Left lung (tissue), 4 donors: ENCODE measurements at regions not wholly inside any gene's neighbourhood (a gene's known extent, or its start where the extent isn't known, plus 50 kb on each side); places are given as distances from the start of the nearest gene placed in this dataset.

Experiments
- ATAC-seq: fragments of 200-7000 bp; cut with Tn5 transposase; one replicate; pipeline ENCODE4 v1.9.1; 2020; ENCODE audit warnings: moderate library complexity
- DNase-seq, 4 donors: peaks; one replicate each; pipeline ENCODE4 v3.0.0-alpha.2; 2013 to 2020
- H3K27ac ChIP-seq, 2 donors: fragments of 200-600 bp; sonication (generic) in 1 of 2; one replicate each; pipeline versions ENCODE4 v1.5.0 to v1.8.0; 2020 to 2021
- H3K27me3 ChIP-seq, 2 donors: fragments of 200-600 bp; sonication (generic) in 1 of 2; one replicate each; pipeline versions ENCODE4 v1.5.0 to v1.8.0; 2020 to 2021
- H3K36me3 ChIP-seq, 2 donors: fragments of 200-600 bp; sonication (generic) in 1 of 2; one replicate each; pipeline versions ENCODE4 v1.5.0 to v1.8.0; 2020 to 2021
- H3K4me1 ChIP-seq, 2 donors: fragments of 200-600 bp; one replicate each; pipeline ENCODE4 v1.8.0; 2021
- H3K4me3 ChIP-seq, 2 donors: fragments of 200-600 bp; sonication (generic) in 1 of 2; one replicate each; pipeline versions ENCODE4 v1.5.0 to v1.8.0; 2020 to 2021; ENCODE audit warnings: mild to moderate bottlenecking in 1 of 2
- H3K9me3 ChIP-seq, 2 donors: fragments of 200-600 bp; sonication (generic) in 1 of 2; one replicate each; pipeline versions ENCODE4 v1.5.0 to v1.8.0; 2020 to 2021
- CTCF ChIP-seq, 2 donors: fragments of 200-600 bp; sonication (generic) in 1 of 2; IDR thresholded peaks; one replicate each; pipeline versions ENCODE4 v1.5.0 to v1.8.0; 2021; ENCODE audit warnings: antibody characterized with exemption in 2 of 2
- intact Hi-C, 2 donors: fragments of 100-400 bp; cut with DNase I; formaldehyde crosslinking; loops; one replicate each; pipeline versions ENCODE4 v1.11.2 to v1.14.2; 2022
- donor health status: DM: no; HTN: yes; CAD: no.
- donor health status: DM: no; HTN: no; CAD: no.

GRCh38 chr3:3701949-3702348 is 97.3 kb upstream of the LRRN1 start:
- no peaks in the 10 kb centered on the region for H3K27me3 ChIP-seq
- no peaks in the 10 kb centered on the region for H3K4me1 ChIP-seq
- ATAC-seq (no peak), DNase-seq (no peak)
- no peak for TF ChIP-seq CTCF (IDR thresholded peaks at IDR 0.05)
- H3K9me3 ChIP-seq: no peaks in the 10 kb centered on the region
- no peak overlapping the region for H3K27ac ChIP-seq
- intact Hi-C loops: no loop called here
- H3K4me3 ChIP-seq: no peak overlapping the region
- H3K36me3 ChIP-seq: no peaks in the 10 kb centered on the region

GRCh38 chr3:3699816-3700633 is 99.2 kb upstream of the LRRN1 start:
- ATAC-seq (peak; percentile 63), DNase-seq (no peak)
- intact Hi-C loops: no loop called here
- H3K27ac ChIP-seq: no peak overlapping the region
- no peaks in the 10 kb centered on the region for H3K27me3 ChIP-seq
- no peaks in the 10 kb centered on the region for H3K9me3 ChIP-seq
- TF ChIP-seq CTCF (IDR thresholded peaks at IDR 0.05): no peak
- no peak overlapping the region for H3K4me3 ChIP-seq
- H3K36me3 ChIP-seq: no peaks in the 10 kb centered on the region
- H3K4me1 ChIP-seq: no peaks in the 10 kb centered on the region

- no peak overlapping the region for H3K27ac ChIP-seq
- H3K9me3 ChIP-seq: no peaks in the 10 kb centered on the region
- no peaks in the 10 kb centered on the region for H3K36me3 ChIP-seq
- H3K27me3 ChIP-seq: no peaks in the 10 kb centered on the region
- H3K4me3 ChIP-seq: no peak overlapping the region
- H3K4me1 ChIP-seq: no peaks in the 10 kb centered on the region
- intact Hi-C loops: no loop called here
- ATAC-seq (no peak), DNase-seq (no peak)
- TF ChIP-seq CTCF (IDR thresholded peaks at IDR 0.05): no peak
Measured at GRCh38 chr3:3699407-3699806, 99.8 kb upstream of the LRRN1 start.

GRCh38 chr3:3696345-3696744 is 102.9 kb upstream of the LRRN1 start:
- H3K9me3 ChIP-seq: no peaks in the 10 kb centered on the region
- intact Hi-C loops: no loop called here
- DNase-seq: no peak
- TF ChIP-seq CTCF (IDR thresholded peaks at IDR 0.05): no peak
- H3K27me3 ChIP-seq: no peaks in the 10 kb centered on the region
- no peaks in the 10 kb centered on the region for H3K4me1 ChIP-seq
- H3K4me3 ChIP-seq: no peak overlapping the region
- no peaks in the 10 kb centered on the region for H3K36me3 ChIP-seq
- ATAC-seq: no peak
- no peak overlapping the region for H3K27ac ChIP-seq

GRCh38 chr3:3693593-3693992 is 105.6 kb upstream of the LRRN1 start:
- intact Hi-C loops: no loop called here
- Histone ChIP-seq H3K4me1 (no peaks in the 10 kb centered on the region), H3K9me3 (no peaks in the 10 kb centered on the region), H3K36me3 (no peaks in the 10 kb centered on the region), H3K27ac (no peak overlapping the region), H3K4me3 (no peak overlapping the region), H3K27me3 (no peaks in the 10 kb centered on the region)
- no peak for DNase-seq
- TF ChIP-seq CTCF (IDR thresholded peaks at IDR 0.05): no peak
- no peak for ATAC-seq
